CD4-positive, alpha-beta T cell treated with Interleukin-21 for 1 hour (primary cell): ENCODE measurements at regions not wholly inside any gene's neighbourhood (a gene's known extent, or its start where the extent isn't known, plus 50 kb on each side); places are given as distances from the start of the nearest gene placed in this dataset.

ENCODE experiments used
- DNase-seq: peaks from one replicate; pipeline ENCODE4 v3.0.0-alpha.2; 2020

- no peak for DNase-seq
Observed at GRCh38 chr14:98458702-98459101, 813.3 kb downstream of the BCL11B start.

GRCh38 chr14:98462908-98463307 lies 809.1 kb downstream of the BCL11B start:
- DNase-seq, result no peak

- no peak for DNase-seq
Observed at GRCh38 chr14:98466807-98467206, 805.2 kb downstream of the BCL11B start.

GRCh38 chr14:98470663-98471062 lies 801.3 kb downstream of the BCL11B start:
- no peak for DNase-seq

- no peak for DNase-seq
Observed at GRCh38 chr14:98474900-98475299, 797.1 kb downstream of the BCL11B start.

GRCh38 chr14:98477935-98478334 lies 794.1 kb downstream of the BCL11B start:
- DNase-seq, result no peak

GRCh38 chr14:98489115-98489514 lies 782.9 kb downstream of the BCL11B start:
- no peak for DNase-seq

GRCh38 chr14:98494582-98494981 lies 777.4 kb downstream of the BCL11B start:
- DNase-seq, result no peak

GRCh38 chr14:98498019-98498885 lies 773.7 kb downstream of the BCL11B start:
- DNase-seq, result no peak

GRCh38 chr14:98501335-98501734 lies 770.7 kb downstream of the BCL11B start:
- DNase-seq, result no peak

GRCh38 chr14:98501836-98502235 lies 770.2 kb downstream of the BCL11B start:
- no peak for DNase-seq

GRCh38 chr14:98503086-98503815 lies 768.7 kb downstream of the BCL11B start:
- no peak for DNase-seq

GRCh38 chr14:98507264-98507663 lies 764.7 kb downstream of the BCL11B start:
- no peak for DNase-seq

- DNase-seq, result no peak
Observed at GRCh38 chr14:98510392-98510791, 761.6 kb downstream of the BCL11B start.

GRCh38 chr14:98512501-98513251 lies 759.3 kb downstream of the BCL11B start:
- DNase-seq, result no peak

GRCh38 chr14:98513558-98513957 lies 758.4 kb downstream of the BCL11B start:
- DNase-seq, result no peak

- DNase-seq, result no peak
Observed at GRCh38 chr14:98514016-98514415, 758.0 kb downstream of the BCL11B start.

GRCh38 chr14:98536256-98536655 lies 735.7 kb downstream of the BCL11B start:
- DNase-seq, result no peak

GRCh38 chr14:98542316-98542715 lies 729.7 kb downstream of the BCL11B start:
- DNase-seq, result no peak

GRCh38 chr14:98543074-98543473 lies 728.9 kb downstream of the BCL11B start:
- DNase-seq, result no peak

GRCh38 chr14:98544174-98544573 lies 727.8 kb downstream of the BCL11B start:
- no peak for DNase-seq

GRCh38 chr14:98545181-98545580 lies 726.8 kb downstream of the BCL11B start:
- DNase-seq, result no peak

GRCh38 chr14:98548071-98548686 lies 723.8 kb downstream of the BCL11B start:
- no peak for DNase-seq
